Activated naive CD8-positive, alpha-beta T cell treated with anti-CD3 and anti-CD28 coated beads for 36 hours (primary cell): ENCODE measurements at regions not wholly inside any gene's neighbourhood (a gene's known extent, or its start where the extent isn't known, plus 50 kb on each side); places are given as distances from the start of the nearest gene placed in this dataset.
A peak's percentile ranks its signal among the peaks of the same experiment; 100 is the strongest.

Experiments used
- DNase-seq: peaks from one replicate; pipeline ENCODE4 v3.0.0; 2021
- H3K27ac Mint-ChIP-seq: one replicate; pipeline ENCODE4 v1.8.0; 2022; ENCODE audit warnings: mild to moderate bottlenecking, moderate library complexity, mixed read lengths
- H3K27me3 Mint-ChIP-seq: one replicate; pipeline ENCODE4 v1.8.0; 2022; ENCODE audit warnings: mild to moderate bottlenecking, mixed read lengths
- H3K36me3 Mint-ChIP-seq: one replicate; pipeline ENCODE4 v1.8.0; 2021; ENCODE audit warnings: mild to moderate bottlenecking, mixed read lengths
- H3K4me1 Mint-ChIP-seq: one replicate; pipeline ENCODE4 v1.8.0; 2021; ENCODE audit warnings: mixed read lengths
- H3K4me3 Mint-ChIP-seq: one replicate; pipeline ENCODE4 v1.8.0; 2022; ENCODE audit warnings: mild to moderate bottlenecking, moderate library complexity, mixed read lengths
- H3K9me3 Mint-ChIP-seq: one replicate; pipeline ENCODE4 v1.8.0; 2022; ENCODE audit warnings: mixed read lengths

DNA sequence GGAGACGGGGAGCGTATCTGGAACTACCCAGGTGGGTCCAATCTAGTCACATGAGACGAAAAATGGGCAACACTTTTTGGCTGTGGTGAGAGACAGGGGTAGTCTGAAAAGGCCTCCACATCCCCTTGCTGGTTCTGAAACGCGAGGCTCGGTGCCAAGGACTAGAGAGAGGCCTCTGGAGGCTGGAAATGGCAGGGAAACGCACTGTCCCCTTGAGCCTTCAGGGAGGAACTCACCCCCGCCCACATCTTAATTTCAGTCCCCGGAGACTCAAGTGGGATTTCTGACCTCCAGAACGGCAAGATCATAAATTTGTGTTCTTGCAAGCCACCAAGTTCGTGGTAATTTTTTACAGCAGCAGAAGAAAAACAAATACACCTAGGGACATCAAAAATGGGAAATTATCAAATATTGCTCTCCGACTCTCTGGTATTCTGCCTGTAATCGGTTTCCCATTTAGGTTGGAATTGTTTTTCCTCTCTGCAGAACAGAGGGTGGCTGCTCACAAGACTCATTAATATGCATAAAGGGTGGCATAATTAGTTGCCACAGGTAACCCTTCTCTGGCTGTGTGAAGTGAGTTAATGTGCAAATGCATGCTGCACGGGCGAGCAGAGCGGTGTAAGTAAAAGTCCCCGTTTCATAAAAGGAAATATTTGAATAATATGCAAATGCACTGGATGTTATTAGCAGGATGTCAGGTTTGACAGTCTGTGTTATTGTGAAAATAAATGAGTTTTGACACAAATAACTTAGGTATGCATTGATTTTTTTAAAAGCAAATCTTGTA is 185.7 kb downstream of the ARRDC4 start:
- Mint-ChIP-seq H3K27ac (no peak overlapping the region), H3K4me3 (no peak overlapping the region), H3K27me3 (peaks cover 27% of the 10 kb centered on the region), H3K4me1 (no peaks in the 10 kb centered on the region), H3K9me3 (no peaks in the 10 kb centered on the region), H3K36me3 (no peaks in the 10 kb centered on the region)
- DNase-seq: no peak

GRCh38 chr15:98147415-98147814 is 186.9 kb downstream of the ARRDC4 start:
- H3K4me3 Mint-ChIP-seq: no peak overlapping the region
- no peaks in the 10 kb centered on the region for H3K4me1 Mint-ChIP-seq
- H3K27ac Mint-ChIP-seq: no peak overlapping the region
- no peak for DNase-seq
- H3K27me3 Mint-ChIP-seq: peaks cover 27% of the 10 kb centered on the region
- no peaks in the 10 kb centered on the region for H3K36me3 Mint-ChIP-seq
- H3K9me3 Mint-ChIP-seq: no peaks in the 10 kb centered on the region

GRCh38 chr15:98150084-98150483 is 189.6 kb downstream of the ARRDC4 start:
- no peaks in the 10 kb centered on the region for H3K4me1 Mint-ChIP-seq
- no peak overlapping the region for H3K4me3 Mint-ChIP-seq
- H3K9me3 Mint-ChIP-seq: no peaks in the 10 kb centered on the region
- no peaks in the 10 kb centered on the region for H3K36me3 Mint-ChIP-seq
- H3K27me3 Mint-ChIP-seq: peaks cover 27% of the 10 kb centered on the region
- H3K27ac Mint-ChIP-seq: no peak overlapping the region
- no peak for DNase-seq

- H3K27me3 Mint-ChIP-seq: peaks cover 24% of the 10 kb centered on the region
- H3K36me3 Mint-ChIP-seq: no peaks in the 10 kb centered on the region
- no peaks in the 10 kb centered on the region for H3K9me3 Mint-ChIP-seq
- no peaks in the 10 kb centered on the region for H3K4me1 Mint-ChIP-seq
- no peak overlapping the region for H3K4me3 Mint-ChIP-seq
- DNase-seq: no peak
- no peak overlapping the region for H3K27ac Mint-ChIP-seq
These were observed 190.0 kb downstream of the ARRDC4 start for GRCh38 chr15:98150536-98150935.

DNA sequence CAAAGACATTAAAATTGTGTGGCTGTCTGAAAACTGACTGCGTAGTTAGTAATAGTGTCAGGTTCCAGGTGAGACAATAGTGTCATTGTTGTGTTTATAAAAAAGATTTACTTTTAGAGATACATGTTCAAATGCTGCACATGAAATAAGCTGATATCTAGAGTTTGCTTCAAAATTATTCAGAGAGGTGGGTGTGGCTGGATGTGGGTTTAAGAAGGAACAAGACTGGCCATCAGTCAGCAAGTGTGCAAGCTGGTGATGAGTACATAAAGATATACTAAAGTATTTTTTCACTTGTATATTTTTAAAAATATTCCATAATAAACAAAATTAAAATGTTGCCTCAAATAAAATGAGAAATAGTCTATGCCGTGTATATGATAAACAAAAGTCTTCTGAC is 190.6 kb downstream of the ARRDC4 start:
- H3K36me3 Mint-ChIP-seq: no peaks in the 10 kb centered on the region
- H3K4me1 Mint-ChIP-seq: no peaks in the 10 kb centered on the region
- no peak for DNase-seq
- no peak overlapping the region for H3K4me3 Mint-ChIP-seq
- no peaks in the 10 kb centered on the region for H3K9me3 Mint-ChIP-seq
- no peak overlapping the region for H3K27ac Mint-ChIP-seq
- H3K27me3 Mint-ChIP-seq: peaks cover 18% of the 10 kb centered on the region

GRCh38 chr15:98152156-98152555 is 191.7 kb downstream of the ARRDC4 start:
- Mint-ChIP-seq H3K36me3 (no peaks in the 10 kb centered on the region), H3K27ac (no peak overlapping the region), H3K9me3 (no peaks in the 10 kb centered on the region), H3K4me1 (no peaks in the 10 kb centered on the region), H3K4me3 (no peak overlapping the region), H3K27me3 (peaks cover 10% of the 10 kb centered on the region)
- no peak for DNase-seq

DNA sequence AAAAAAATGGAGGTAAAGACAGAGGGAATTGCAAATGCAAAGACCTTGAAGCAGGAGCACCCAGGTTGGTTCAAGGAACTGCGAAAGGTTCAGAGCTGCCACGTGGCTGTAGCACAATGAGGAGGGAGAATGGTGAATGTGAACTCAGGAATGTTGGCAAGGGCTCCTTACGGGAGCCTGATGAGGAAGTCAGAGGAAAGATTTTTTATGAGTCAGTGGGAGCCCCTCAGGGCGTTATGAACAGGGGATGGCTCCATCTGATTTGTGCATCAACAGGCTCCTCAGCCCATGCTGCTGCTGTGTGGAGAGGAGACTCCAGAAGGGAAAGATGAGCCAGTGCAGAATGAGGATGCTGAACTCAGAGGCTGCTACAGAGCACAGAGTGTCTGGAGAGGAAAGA is 194.4 kb downstream of the ARRDC4 start:
- Mint-ChIP-seq H3K36me3 (no peaks in the 10 kb centered on the region), H3K4me3 (no peak overlapping the region), H3K9me3 (no peaks in the 10 kb centered on the region), H3K27me3 (no peaks in the 10 kb centered on the region), H3K27ac (no peak overlapping the region), H3K4me1 (peaks cover 2% of the 10 kb centered on the region)
- DNase-seq: no peak

- H3K27ac Mint-ChIP-seq: no peak overlapping the region
- H3K4me1 Mint-ChIP-seq: peaks cover 7% of the 10 kb centered on the region
- no peaks in the 10 kb centered on the region for H3K9me3 Mint-ChIP-seq
- no peak overlapping the region for H3K4me3 Mint-ChIP-seq
- DNase-seq: no peak
- no peaks in the 10 kb centered on the region for H3K27me3 Mint-ChIP-seq
- no peaks in the 10 kb centered on the region for H3K36me3 Mint-ChIP-seq
These were observed 194.9 kb downstream of the ARRDC4 start for GRCh38 chr15:98155356-98155755.

- Mint-ChIP-seq H3K4me1 (peaks cover 14% of the 10 kb centered on the region), H3K9me3 (no peaks in the 10 kb centered on the region), H3K4me3 (no peak overlapping the region), H3K27me3 (peaks cover 3% of the 10 kb centered on the region), H3K27ac (no peak overlapping the region), H3K36me3 (no peaks in the 10 kb centered on the region)
- peak; percentile 58 for DNase-seq
These were observed 199.7 kb downstream of the ARRDC4 start for GRCh38 chr15:98160236-98160635.

DNA sequence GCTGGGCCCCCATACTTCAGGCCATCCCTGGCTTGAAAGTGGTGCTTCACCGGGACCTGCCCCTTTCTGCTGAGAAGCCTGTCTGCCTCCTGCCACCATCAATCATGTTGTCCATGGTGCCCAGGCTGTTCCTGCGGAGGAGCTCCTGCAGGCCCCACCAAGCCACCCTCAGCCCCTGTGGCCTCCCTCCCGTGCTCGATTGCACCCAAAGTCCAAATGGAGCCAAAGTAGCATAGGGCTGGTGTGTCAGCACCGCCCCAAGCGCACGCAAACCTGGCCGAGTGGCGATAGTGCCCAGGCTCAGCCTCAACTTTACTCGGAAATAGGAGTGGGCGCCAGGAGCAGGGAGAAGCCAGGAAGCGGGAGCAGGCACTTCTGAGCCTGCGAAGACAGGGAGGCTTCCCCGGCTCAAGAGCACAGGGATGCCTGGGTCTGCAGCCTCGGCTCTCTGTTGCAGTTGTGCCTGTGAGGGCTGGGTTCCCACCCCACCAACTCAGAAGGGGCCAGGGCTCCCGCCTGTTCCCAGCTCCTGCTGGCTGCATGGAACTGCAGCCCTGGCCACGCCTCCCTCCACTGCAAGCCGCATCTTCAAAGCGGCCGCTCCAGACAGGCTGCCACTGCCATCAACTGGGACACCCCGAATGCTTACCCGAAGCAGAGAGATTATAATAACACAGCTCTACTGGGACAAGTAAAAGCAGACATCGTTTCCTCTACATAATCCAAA is 203.0 kb downstream of the ARRDC4 start:
- H3K27ac Mint-ChIP-seq: no peak overlapping the region

DNA sequence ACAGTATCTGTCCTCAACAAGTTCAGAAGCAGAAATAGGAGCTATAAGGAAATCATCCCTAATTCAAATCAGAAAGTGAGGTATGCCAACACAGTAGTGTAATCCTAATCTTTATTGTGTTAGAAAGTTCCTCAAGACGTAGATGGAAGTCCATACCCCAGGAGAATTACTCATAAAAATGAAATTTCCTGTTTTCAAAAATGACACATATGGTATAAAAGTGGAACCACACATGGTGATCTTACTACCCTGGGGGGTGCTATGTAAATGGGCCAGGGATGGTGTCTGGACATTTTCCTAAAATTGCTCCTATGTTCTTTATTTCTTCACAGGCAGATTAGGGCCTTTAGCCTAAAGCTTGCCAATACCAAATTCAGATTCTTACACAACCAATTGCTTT is 204.1 kb downstream of the ARRDC4 start:
- Mint-ChIP-seq H3K27ac (no peak overlapping the region), H3K27me3 (peaks cover 10% of the 10 kb centered on the region), H3K4me3 (no peak overlapping the region), H3K36me3 (no peaks in the 10 kb centered on the region), H3K9me3 (no peaks in the 10 kb centered on the region), H3K4me1 (peaks cover 14% of the 10 kb centered on the region)
- DNase-seq: no peak

More for the DNA sequence above, 203.0 kb downstream of the ARRDC4 start:
- DNase-seq: no peak
- Mint-ChIP-seq H3K36me3 (no peaks in the 10 kb centered on the region), H3K9me3 (no peaks in the 10 kb centered on the region), H3K4me1 (peaks cover 14% of the 10 kb centered on the region), H3K4me3 (no peak overlapping the region), H3K27me3 (peaks cover 10% of the 10 kb centered on the region)

DNA sequence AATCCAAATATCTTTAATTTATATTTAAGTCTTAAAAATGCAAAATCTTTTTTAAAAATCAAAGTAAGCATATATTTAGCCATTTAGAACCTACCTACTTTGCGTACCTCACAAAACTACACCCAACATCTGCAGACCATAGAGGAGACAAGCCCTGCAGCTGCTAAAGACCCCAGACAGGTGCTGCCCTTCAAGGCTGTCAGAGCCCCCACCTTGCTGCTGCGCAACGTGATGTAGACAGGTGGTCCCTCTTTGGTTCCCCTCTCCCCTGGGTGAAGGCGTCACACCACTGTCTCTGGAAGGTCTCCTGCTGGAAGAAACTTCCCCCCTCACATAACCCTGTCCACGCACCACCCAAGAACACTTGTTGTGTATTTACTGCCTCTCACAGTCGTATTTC is 204.5 kb downstream of the ARRDC4 start:
- Mint-ChIP-seq H3K27ac (no peak overlapping the region), H3K27me3 (peaks cover 13% of the 10 kb centered on the region), H3K4me3 (no peak overlapping the region), H3K9me3 (no peaks in the 10 kb centered on the region), H3K36me3 (no peaks in the 10 kb centered on the region), H3K4me1 (peaks cover 10% of the 10 kb centered on the region)
- no peak for DNase-seq

GRCh38 chr15:98167722-98168268 is 207.3 kb downstream of the ARRDC4 start:
- Mint-ChIP-seq H3K9me3 (no peaks in the 10 kb centered on the region), H3K4me3 (no peak overlapping the region), H3K36me3 (no peaks in the 10 kb centered on the region), H3K27ac (no peak overlapping the region), H3K4me1 (no peaks in the 10 kb centered on the region), H3K27me3 (peaks cover 14% of the 10 kb centered on the region)
- no peak for DNase-seq

- no peak overlapping the region for H3K27ac Mint-ChIP-seq
- no peaks in the 10 kb centered on the region for H3K4me1 Mint-ChIP-seq
- H3K9me3 Mint-ChIP-seq: no peaks in the 10 kb centered on the region
- H3K36me3 Mint-ChIP-seq: no peaks in the 10 kb centered on the region
- peak; percentile 6 for DNase-seq
- H3K27me3 Mint-ChIP-seq: peaks cover 14% of the 10 kb centered on the region
- H3K4me3 Mint-ChIP-seq: no peak overlapping the region
These were observed 209.0 kb downstream of the ARRDC4 start for GRCh38 chr15:98169551-98169950.

DNA sequence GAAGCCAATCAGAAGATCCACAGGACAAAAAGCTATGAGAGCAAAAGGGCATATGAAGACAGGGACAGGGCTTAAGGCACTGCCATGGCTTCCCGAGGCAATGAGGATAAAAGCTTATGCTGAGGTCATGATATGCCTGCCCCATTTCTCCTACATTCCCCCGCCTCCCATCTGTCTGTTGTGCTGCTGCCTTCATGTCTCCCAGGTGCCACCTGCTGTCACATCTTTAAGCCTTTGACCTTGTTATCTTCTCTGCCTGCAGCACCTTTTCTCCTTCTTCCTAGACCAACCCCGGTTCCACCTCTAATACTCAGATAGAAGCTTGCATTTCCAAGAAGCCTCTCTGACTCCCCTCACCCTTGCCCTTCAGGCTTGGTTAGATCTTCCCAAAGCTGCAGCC is 213.8 kb downstream of the ARRDC4 start:
- H3K4me1 Mint-ChIP-seq: peaks cover 3% of the 10 kb centered on the region
- no peaks in the 10 kb centered on the region for H3K36me3 Mint-ChIP-seq
- H3K4me3 Mint-ChIP-seq: no peak overlapping the region
- no peak for DNase-seq
- H3K27me3 Mint-ChIP-seq: peaks cover 21% of the 10 kb centered on the region
- no peaks in the 10 kb centered on the region for H3K9me3 Mint-ChIP-seq
- no peak overlapping the region for H3K27ac Mint-ChIP-seq
